IPS-15b (cell line): ENCODE measurements at regions not wholly inside any gene's neighbourhood (a gene's known extent, or its start where the extent isn't known, plus 50 kb on each side); places are given as distances from the start of the nearest gene placed in this dataset.

Experiments used
- H3K27me3 ChIP-seq: one replicate; pipeline ENCODE4 v1.6.1; 2013; ENCODE audit warnings: low read length; ENCODE audit not compliant: control insufficient read depth, insufficient read depth
- H3K36me3 ChIP-seq: one replicate; pipeline ENCODE4 v1.6.1; 2013; ENCODE audit warnings: low read length; ENCODE audit not compliant: control insufficient read depth, insufficient read depth
- H3K4me1 ChIP-seq: one replicate; pipeline ENCODE4 v1.6.1; 2013; ENCODE audit warnings: mild to moderate bottlenecking, low read length; ENCODE audit not compliant: control insufficient read depth, insufficient read depth
- H3K4me3 ChIP-seq: one replicate; pipeline ENCODE4 v1.5.1; 2013; ENCODE audit warnings: low read depth, low read length
- H3K9ac ChIP-seq: one replicate; pipeline ENCODE4 v1.6.1; 2013; ENCODE audit warnings: low read depth, mild to moderate bottlenecking, low read length
- H3K9me3 ChIP-seq: one replicate; pipeline ENCODE4 v1.6.1; 2013; ENCODE audit warnings: mild to moderate bottlenecking, low read length; ENCODE audit not compliant: control insufficient read depth, insufficient read depth

GRCh38 chr17:72444517-72445054, 323.8 kb downstream of the SOX9 start:
- Histone ChIP-seq H3K4me3 (no peak overlapping the region), H3K4me1 (no peaks in the 10 kb centered on the region), H3K36me3 (no peaks in the 10 kb centered on the region), H3K27me3 (no peaks in the 10 kb centered on the region), H3K9ac (no peak overlapping the region), H3K9me3 (no peaks in the 10 kb centered on the region)

GRCh38 chr17:72445055-72445991, 324.5 kb downstream of the SOX9 start:
- no peak overlapping the region for H3K9ac ChIP-seq
- H3K4me3 ChIP-seq: no peak overlapping the region
- H3K36me3 ChIP-seq: no peaks in the 10 kb centered on the region
- no peaks in the 10 kb centered on the region for H3K27me3 ChIP-seq
- no peaks in the 10 kb centered on the region for H3K4me1 ChIP-seq
- H3K9me3 ChIP-seq: no peaks in the 10 kb centered on the region

- Histone ChIP-seq H3K9me3 (no peaks in the 10 kb centered on the region), H3K36me3 (no peaks in the 10 kb centered on the region), H3K4me1 (no peaks in the 10 kb centered on the region), H3K9ac (no peak overlapping the region), H3K27me3 (no peaks in the 10 kb centered on the region), H3K4me3 (no peak overlapping the region)
These were observed 325.3 kb downstream of the SOX9 start for GRCh38 chr17:72446118-72446517.

- Histone ChIP-seq H3K9me3 (no peaks in the 10 kb centered on the region), H3K36me3 (no peaks in the 10 kb centered on the region), H3K9ac (no peak overlapping the region), H3K27me3 (no peaks in the 10 kb centered on the region), H3K4me3 (no peak overlapping the region), H3K4me1 (no peaks in the 10 kb centered on the region)
These were observed 325.9 kb downstream of the SOX9 start for GRCh38 chr17:72446525-72447250.

GRCh38 chr17:72447251-72447640, 326.4 kb downstream of the SOX9 start:
- H3K4me3 ChIP-seq: no peak overlapping the region
- H3K9ac ChIP-seq: no peak overlapping the region
- no peaks in the 10 kb centered on the region for H3K4me1 ChIP-seq
- no peaks in the 10 kb centered on the region for H3K9me3 ChIP-seq
- H3K27me3 ChIP-seq: no peaks in the 10 kb centered on the region
- H3K36me3 ChIP-seq: no peaks in the 10 kb centered on the region

GRCh38 chr17:72448019-72448418, 327.2 kb downstream of the SOX9 start:
- Histone ChIP-seq H3K9ac (no peak overlapping the region), H3K4me3 (no peak overlapping the region), H3K4me1 (no peaks in the 10 kb centered on the region), H3K27me3 (no peaks in the 10 kb centered on the region), H3K9me3 (no peaks in the 10 kb centered on the region), H3K36me3 (no peaks in the 10 kb centered on the region)

- no peaks in the 10 kb centered on the region for H3K9me3 ChIP-seq
- no peaks in the 10 kb centered on the region for H3K27me3 ChIP-seq
- H3K4me1 ChIP-seq: no peaks in the 10 kb centered on the region
- H3K9ac ChIP-seq: no peak overlapping the region
- H3K36me3 ChIP-seq: no peaks in the 10 kb centered on the region
- no peak overlapping the region for H3K4me3 ChIP-seq
These were observed 331.7 kb downstream of the SOX9 start for GRCh38 chr17:72452286-72453173.

GRCh38 chr17:72454342-72454741, 333.5 kb downstream of the SOX9 start:
- no peaks in the 10 kb centered on the region for H3K9me3 ChIP-seq
- no peaks in the 10 kb centered on the region for H3K36me3 ChIP-seq
- H3K4me1 ChIP-seq: no peaks in the 10 kb centered on the region

GRCh38 chr17:72455562-72455961, 334.7 kb downstream of the SOX9 start:
- Histone ChIP-seq H3K27me3 (no peaks in the 10 kb centered on the region), H3K4me1 (no peaks in the 10 kb centered on the region), H3K9me3 (no peaks in the 10 kb centered on the region), H3K9ac (no peak overlapping the region), H3K4me3 (no peak overlapping the region), H3K36me3 (no peaks in the 10 kb centered on the region)

More at GRCh38 chr17:72454342-72454741, 333.5 kb downstream of the SOX9 start:
- H3K9ac ChIP-seq: no peak overlapping the region
- H3K27me3 ChIP-seq: no peaks in the 10 kb centered on the region
- no peak overlapping the region for H3K4me3 ChIP-seq

- Histone ChIP-seq H3K36me3 (no peaks in the 10 kb centered on the region), H3K9me3 (no peaks in the 10 kb centered on the region), H3K4me1 (no peaks in the 10 kb centered on the region), H3K27me3 (no peaks in the 10 kb centered on the region), H3K4me3 (no peak overlapping the region), H3K9ac (no peak overlapping the region)
These were observed 335.3 kb downstream of the SOX9 start for GRCh38 chr17:72456075-72456474.

- no peak overlapping the region for H3K4me3 ChIP-seq
- H3K9me3 ChIP-seq: no peaks in the 10 kb centered on the region
- H3K36me3 ChIP-seq: no peaks in the 10 kb centered on the region
- H3K4me1 ChIP-seq: no peaks in the 10 kb centered on the region
- H3K9ac ChIP-seq: no peak overlapping the region
- H3K27me3 ChIP-seq: no peaks in the 10 kb centered on the region
These were observed 336.9 kb downstream of the SOX9 start for GRCh38 chr17:72457712-72458111.
